Choroid plexus epithelial cell (primary cell): ENCODE measurements at regions not wholly inside any gene's neighbourhood (a gene's known extent, or its start where the extent isn't known, plus 50 kb on each side); places are given as distances from the start of the nearest gene placed in this dataset.

ENCODE experiments used
- DNase-seq: peaks from one replicate; pipeline ENCODE4 v3.0.0-alpha.2; 2010; ENCODE audit warnings: low read depth
- H3K4me3 ChIP-seq: 2 replicates; pipeline ENCODE4 v1.5.1; 2011; ENCODE audit warnings: low read depth, mild to moderate bottlenecking, control low read depth, low read length, moderate library complexity
- TF ChIP-seq, protein P1 (sequence below): conservative IDR thresholded peaks from 2 replicates; pipeline ENCODE4 v1.5.1; 2011; ENCODE audit warnings: low read depth, mild to moderate bottlenecking, control low read depth, inconsistent platforms, low read length, moderate library complexity

DNA sequence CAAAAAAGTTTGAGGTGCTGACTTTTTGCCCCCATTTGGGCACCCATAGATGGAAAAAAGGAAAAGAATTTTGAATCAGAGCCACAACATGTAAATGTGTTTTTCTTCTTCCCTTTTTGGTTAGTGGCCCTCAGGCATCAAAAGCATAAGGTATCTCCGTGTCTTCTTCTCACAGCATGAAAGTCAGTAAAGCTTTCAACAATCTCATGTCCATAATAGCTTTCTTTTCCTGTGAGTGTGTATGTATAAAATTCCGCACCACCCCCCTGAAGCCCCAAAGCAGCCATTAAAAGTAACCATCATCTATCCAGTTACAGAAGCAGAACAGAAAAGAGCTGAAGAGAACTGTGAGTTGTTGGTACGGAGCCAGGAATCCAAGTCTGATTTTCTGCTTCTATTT lies 1539.7 kb upstream of the ACVR2A start:
- TF ChIP-seq, protein P1, sequence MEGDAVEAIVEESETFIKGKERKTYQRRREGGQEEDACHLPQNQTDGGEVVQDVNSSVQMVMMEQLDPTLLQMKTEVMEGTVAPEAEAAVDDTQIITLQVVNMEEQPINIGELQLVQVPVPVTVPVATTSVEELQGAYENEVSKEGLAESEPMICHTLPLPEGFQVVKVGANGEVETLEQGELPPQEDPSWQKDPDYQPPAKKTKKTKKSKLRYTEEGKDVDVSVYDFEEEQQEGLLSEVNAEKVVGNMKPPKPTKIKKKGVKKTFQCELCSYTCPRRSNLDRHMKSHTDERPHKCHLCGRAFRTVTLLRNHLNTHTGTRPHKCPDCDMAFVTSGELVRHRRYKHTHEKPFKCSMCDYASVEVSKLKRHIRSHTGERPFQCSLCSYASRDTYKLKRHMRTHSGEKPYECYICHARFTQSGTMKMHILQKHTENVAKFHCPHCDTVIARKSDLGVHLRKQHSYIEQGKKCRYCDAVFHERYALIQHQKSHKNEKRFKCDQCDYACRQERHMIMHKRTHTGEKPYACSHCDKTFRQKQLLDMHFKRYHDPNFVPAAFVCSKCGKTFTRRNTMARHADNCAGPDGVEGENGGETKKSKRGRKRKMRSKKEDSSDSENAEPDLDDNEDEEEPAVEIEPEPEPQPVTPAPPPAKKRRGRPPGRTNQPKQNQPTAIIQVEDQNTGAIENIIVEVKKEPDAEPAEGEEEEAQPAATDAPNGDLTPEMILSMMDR, result no peak
- DNase-seq, result no peak
- no peak overlapping the region for H3K4me3 ChIP-seq

DNA sequence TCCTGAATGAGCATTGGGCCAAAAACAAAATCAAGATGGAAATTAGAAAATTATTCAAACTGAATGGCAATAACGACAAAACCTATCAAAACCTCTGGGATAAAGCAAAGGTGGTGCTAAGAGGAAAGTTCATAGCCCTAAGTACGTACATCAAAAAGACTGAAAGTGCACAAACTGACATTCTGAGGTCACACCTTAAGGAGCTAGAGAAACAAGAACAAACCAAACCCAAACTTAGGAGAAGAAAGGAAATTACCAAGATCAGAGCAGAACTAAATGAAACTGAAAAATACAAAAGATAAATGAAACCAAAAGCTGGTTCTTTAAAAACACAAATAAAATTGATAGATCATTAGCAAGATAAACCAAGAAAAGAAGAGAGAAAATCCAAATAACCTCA lies 1543.5 kb upstream of the ACVR2A start:
- DNase-seq, result no peak
- TF ChIP-seq, protein P1, result no peak
- H3K4me3 ChIP-seq, result no peak overlapping the region

DNA sequence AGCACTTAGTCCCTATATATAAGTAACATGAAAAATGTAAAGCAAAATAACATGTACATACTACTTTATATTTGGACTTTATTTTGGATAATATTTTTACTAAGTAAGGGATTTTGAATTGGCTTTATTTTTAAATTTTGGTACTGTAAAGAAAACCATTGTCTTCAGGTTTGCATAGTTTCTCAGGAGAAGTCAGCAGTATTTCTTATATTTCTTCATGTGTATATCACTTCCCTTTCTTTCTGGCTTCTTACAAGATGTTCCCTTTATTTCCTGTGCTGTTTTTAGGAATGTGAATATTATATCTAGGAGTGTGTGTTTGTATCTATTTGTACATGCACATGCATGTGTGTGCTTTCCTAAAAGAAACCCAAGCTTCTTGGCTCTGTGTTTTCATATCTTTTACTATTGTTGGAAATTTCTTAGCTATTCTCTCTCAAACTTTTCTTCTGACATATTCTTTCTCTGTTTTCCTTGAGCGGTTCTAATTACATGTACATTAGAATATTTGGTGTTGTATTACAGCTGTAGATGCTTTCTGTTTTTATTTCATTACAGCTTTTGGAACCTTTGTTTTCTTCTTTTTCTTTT lies 1549.7 kb upstream of the ACVR2A start:
- H3K4me3 ChIP-seq, result no peak overlapping the region
- TF ChIP-seq, protein P1, result no peak
- DNase-seq, result peak; percentile 20

DNA sequence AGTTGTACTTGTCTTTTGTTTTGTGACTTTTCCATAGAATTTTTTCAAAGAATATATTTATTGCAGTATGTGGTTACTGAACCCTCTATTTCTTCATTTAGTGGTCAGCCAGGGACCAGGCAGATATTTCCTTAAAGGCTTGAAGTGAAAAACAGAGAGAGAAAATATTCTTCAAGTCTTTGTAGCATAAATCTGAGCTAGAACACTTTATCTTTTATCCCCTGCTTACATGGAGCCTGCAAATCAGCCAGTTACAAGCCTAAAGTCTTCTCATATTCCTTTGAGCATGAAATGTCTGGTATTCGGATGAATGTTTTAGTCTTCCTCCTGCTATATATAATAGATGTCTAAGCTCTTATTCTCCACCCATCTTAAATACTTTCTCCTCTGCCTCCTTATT lies 1557.5 kb upstream of the ACVR2A start:
- no peak for DNase-seq
- H3K4me3 ChIP-seq, result no peak overlapping the region
- TF ChIP-seq, protein P1, result no peak

DNA sequence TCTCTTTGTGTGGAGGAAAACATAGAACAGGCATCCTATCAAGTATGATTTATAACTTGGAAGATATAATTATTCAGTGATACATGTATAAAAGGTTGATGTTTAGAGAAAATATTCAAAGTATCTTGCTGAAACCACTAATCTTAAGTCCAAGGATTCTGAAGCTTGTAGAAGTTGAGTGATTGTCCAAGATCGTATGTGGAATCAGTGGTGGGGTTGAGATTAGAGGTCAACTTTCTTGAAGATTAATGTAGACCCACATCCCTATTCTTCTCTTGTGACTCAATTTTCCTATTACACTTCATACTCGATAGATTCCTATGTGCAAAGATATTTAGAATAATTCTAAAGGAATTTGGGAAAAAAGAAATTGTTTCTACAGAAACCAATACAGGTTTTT lies 1565.9 kb upstream of the ACVR2A start:
- no peak for DNase-seq
- no peak overlapping the region for H3K4me3 ChIP-seq
- TF ChIP-seq, protein P1, result no peak

DNA sequence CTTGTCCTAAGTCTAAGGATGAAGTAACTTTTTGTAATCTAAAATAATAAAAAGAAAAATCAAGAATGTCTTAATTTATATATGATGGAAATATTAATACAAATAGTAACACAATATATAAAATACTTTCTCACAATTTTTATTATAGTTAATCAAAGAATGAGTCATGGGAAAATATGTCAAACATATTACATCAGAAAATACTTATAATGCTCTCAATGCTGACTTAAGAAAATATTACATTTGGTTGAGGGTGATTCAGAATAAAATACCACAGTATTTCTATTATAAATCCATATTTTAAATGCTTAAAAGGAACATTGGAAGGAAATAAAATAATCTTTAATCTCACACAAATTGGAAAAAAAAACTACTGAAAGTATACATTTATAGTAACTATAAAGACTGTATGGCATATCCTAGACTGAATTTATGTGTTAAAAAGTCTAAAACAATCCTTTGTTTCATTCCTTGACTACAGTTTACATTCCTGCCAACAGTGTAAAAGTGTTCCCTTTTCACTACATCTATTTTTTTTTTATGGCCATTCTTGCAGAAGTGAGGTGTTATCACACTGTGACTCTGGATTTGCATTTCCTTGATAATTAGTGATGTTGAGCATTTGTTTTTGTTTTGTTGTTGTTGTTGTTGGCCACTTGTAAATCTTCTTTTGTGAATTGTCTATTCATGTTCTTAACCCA lies 1573.5 kb upstream of the ACVR2A start:
- TF ChIP-seq, protein P1, result no peak
- DNase-seq, result no peak

DNA sequence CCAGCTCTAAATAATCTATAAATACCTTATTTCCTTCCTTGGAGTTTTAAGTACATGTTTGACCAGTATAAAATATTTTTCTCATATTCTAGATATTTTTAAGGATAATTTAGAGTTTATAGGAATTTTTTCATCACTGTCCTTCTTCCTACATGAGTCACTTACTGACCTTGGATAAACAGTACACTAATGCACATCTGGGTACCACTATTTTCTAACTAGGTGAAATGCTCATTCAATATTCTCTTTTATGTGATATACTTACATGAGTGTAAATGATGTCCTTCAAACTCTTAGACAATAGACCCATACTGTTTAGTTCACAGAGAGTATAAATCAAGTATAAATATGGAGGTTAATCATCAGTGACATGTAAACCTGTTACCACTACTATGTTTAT lies 1574.2 kb upstream of the ACVR2A start:
- no peak for DNase-seq
- TF ChIP-seq, protein P1, result no peak
- no peak overlapping the region for H3K4me3 ChIP-seq

More for the DNA sequence above, 1573.5 kb upstream of the ACVR2A start:
- no peak overlapping the region for H3K4me3 ChIP-seq
